ENCODE measurements at regions not wholly inside any gene's neighbourhood (a gene's known extent, or its start where the extent isn't known, plus 50 kb on each side); places are given as distances from the start of the nearest gene placed in this dataset.

DNA sequence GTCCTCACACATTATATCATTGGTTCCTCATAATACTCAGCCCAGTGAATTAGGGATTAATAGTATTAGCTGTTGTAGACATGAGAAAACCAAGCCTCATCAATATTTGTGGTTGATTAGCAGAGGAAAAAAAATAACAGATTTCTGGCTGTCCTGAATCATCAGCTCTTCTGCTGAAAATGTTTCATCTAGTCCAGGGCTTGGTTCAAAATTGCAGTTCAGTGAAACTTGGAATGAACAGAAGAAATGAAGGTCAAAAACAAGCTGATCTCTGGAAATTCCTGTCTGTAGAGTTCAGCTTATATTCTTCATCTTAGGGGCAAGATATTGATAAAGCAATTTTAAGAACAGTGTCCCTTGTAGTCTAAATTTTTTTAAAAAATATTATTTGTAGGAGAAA lies 361.1 kb upstream of the CCDC179 start:
- Histone ChIP-seq H3K36me3 (no peaks in the 10 kb centered on the region), H3K27me3 (no peaks in the 10 kb centered on the region), H3K9me3 (replicated peaks) (no peaks in the 10 kb centered on the region; the same call in 1 of the 2 replicates), H3K4me1 (no peaks in the 10 kb centered on the region), H3K27ac (no peak overlapping the region), H3K4me3 (no peak overlapping the region)
- DNase-seq: no peak

- Histone ChIP-seq H3K27ac (no peak overlapping the region), H3K27me3 (no peaks in the 10 kb centered on the region), H3K9me3 (replicated peaks) (no peaks in the 10 kb centered on the region), H3K4me3 (no peak overlapping the region), H3K36me3 (no peaks in the 10 kb centered on the region), H3K4me1 (no peaks in the 10 kb centered on the region)
- no peak for DNase-seq
These were observed 366.2 kb upstream of the CCDC179 start for GRCh38 chr11:23226331-23227077.

- Histone ChIP-seq H3K36me3 (no peaks in the 10 kb centered on the region), H3K4me3 (no peak overlapping the region), H3K4me1 (no peaks in the 10 kb centered on the region), H3K9me3 (replicated peaks) (no peaks in the 10 kb centered on the region), H3K27ac (no peak overlapping the region), H3K27me3 (no peaks in the 10 kb centered on the region)
- DNase-seq: no peak
These were observed 366.8 kb upstream of the CCDC179 start for GRCh38 chr11:23227078-23227445.

DNA sequence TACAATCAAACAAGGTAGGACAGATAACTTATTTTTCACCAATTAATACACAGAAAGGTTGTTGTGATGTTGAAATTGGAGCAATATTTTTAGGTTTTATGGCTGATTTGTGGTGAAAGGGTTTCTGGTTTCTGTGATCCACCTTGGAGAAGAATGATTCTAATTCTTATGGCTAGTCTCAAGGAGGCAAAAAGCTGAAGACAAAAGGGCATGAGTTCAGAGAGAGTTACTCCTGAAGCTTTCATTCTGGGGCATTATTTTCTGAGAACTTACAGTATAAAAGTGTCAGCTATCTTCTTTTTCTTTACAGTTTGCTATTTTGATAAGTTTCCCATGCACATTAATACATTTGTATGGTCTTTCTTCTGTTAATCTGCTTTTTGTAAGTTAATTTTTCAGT lies 372.4 kb upstream of the CCDC179 start:
- H3K36me3 ChIP-seq: no peaks in the 10 kb centered on the region
- H3K9me3 ChIP-seq (replicated peaks): no peaks in the 10 kb centered on the region
- no peak for DNase-seq
- peaks cover 3% of the 10 kb centered on the region for H3K4me1 ChIP-seq
- no peaks in the 10 kb centered on the region for H3K27me3 ChIP-seq
- no peak overlapping the region for H3K27ac ChIP-seq
- H3K4me3 ChIP-seq: no peak overlapping the region

DNA sequence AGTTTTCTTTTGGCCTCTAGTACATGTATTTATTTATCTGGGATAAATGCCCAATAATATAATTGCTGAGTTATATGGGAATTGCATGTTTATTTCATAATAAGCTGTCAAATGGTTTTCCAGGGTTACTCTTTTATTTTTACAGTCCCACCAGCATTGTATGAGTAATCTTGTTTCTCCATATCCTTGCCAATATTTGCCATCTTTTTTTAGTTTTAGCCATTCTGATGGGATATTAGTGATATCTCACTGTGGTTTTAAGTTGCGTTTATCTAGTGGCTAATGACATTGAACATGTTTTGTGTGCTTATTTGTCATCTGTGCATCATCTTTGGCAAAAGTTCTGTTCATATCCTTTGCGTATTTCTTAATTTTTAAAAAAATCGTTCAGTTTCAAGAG lies 372.8 kb upstream of the CCDC179 start:
- H3K27ac ChIP-seq: no peak overlapping the region
- no peaks in the 10 kb centered on the region for H3K27me3 ChIP-seq

DNA sequence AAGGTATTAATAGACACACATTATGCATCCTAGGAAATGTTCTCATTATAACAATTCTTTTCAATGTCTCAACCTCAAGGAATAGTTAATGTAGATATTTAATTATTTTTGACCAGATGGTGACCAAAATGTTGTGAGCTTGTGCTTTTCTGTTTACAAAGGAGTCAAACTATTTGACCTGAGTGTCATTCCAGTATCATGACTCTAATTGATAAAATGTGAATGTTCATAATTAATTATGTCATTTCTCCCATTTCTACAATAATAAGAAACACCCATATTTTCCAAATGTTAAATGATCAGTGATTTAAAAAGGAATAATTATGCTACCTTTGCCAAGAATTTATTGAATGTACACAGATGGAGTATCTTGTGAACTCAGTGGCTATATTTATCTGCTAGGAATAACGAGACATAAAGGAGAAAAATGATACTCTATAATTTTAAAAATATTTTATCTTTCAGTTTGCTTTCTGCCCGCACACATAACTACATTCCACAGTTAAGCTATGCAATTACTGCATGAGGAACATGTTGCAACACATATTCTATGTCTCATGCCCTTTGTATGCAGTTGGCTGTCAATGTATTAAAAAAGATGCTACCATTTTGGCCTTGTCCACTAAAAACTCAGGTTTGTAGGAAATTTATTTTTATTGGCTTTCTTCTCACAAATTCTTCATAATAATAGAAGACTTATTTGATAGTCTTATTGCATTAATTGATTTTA lies 376.7 kb upstream of the CCDC179 start:
- H3K27me3 ChIP-seq: no peaks in the 10 kb centered on the region
- H3K4me1 ChIP-seq: peaks cover 6% of the 10 kb centered on the region
- no peak overlapping the region for H3K27ac ChIP-seq
- H3K4me3 ChIP-seq: no peak overlapping the region
- no peaks in the 10 kb centered on the region for H3K36me3 ChIP-seq
- DNase-seq: no peak
- H3K9me3 ChIP-seq (replicated peaks): no peaks in the 10 kb centered on the region

More for the DNA sequence above, 372.8 kb upstream of the CCDC179 start:
- Histone ChIP-seq H3K9me3 (replicated peaks) (no peaks in the 10 kb centered on the region), H3K4me1 (peaks cover 6% of the 10 kb centered on the region), H3K4me3 (no peak overlapping the region), H3K36me3 (no peaks in the 10 kb centered on the region)
- no peak for DNase-seq

- H3K4me3 ChIP-seq: no peak overlapping the region
- DNase-seq: no peak
These were observed 392.2 kb upstream of the CCDC179 start for GRCh38 chr11:23252426-23252825.

DNA sequence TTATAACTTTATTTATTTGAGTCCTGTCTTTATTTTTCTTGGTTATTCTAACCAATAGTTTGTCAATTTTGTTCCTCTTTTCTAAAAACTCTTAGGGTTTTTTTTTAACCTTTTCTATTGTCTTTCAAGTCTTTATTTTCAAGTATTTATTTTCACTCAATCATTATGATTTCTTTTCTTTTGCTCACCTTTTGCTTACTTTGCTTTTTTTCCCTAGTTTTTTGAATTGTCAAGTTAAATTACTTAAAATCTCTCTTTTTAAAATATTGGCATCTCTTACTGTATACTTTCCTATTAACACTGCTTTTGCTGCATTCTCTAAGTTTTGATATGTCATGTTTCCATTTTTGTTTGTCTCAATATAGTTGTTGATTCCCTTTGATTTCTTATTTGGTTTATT lies 396.8 kb upstream of the CCDC179 start:
- H3K4me3 ChIP-seq: no peak overlapping the region
- H3K9me3 ChIP-seq (replicated peaks): no peaks in the 10 kb centered on the region
- H3K27me3 ChIP-seq: no peaks in the 10 kb centered on the region; the same call in 1 of the 2 replicates
- H3K27ac ChIP-seq: no peak overlapping the region
- no peak for DNase-seq
- no peaks in the 10 kb centered on the region for H3K36me3 ChIP-seq
- H3K4me1 ChIP-seq: peaks cover 4% of the 10 kb centered on the region; the same call in 1 of the 2 replicates

More at GRCh38 chr11:23252426-23252825, 392.2 kb upstream of the CCDC179 start:
- no peak overlapping the region for H3K27ac ChIP-seq
- H3K4me1 ChIP-seq: peaks cover 4% of the 10 kb centered on the region; the same call in 1 of the 2 replicates
- no peaks in the 10 kb centered on the region for H3K9me3 ChIP-seq (replicated peaks)
- H3K36me3 ChIP-seq: no peaks in the 10 kb centered on the region
- H3K27me3 ChIP-seq: no peaks in the 10 kb centered on the region; the same call in 1 of the 2 replicates

- H3K4me1 ChIP-seq: peaks cover 2% of the 10 kb centered on the region; the same call in 1 of the 2 replicates
These were observed 397.3 kb upstream of the CCDC179 start for GRCh38 chr11:23257556-23257955.

GRCh38 chr11:23263466-23263865 lies 403.2 kb upstream of the CCDC179 start:
- H3K4me3 ChIP-seq: no peak overlapping the region
- peak in 1 of 2 experiments; percentile 40 for DNase-seq
- H3K27ac ChIP-seq: peak overlapping the region; percentile 57
- no peaks in the 10 kb centered on the region for H3K27me3 ChIP-seq
- H3K36me3 ChIP-seq: no peaks in the 10 kb centered on the region
- no peaks in the 10 kb centered on the region for H3K9me3 ChIP-seq (replicated peaks)
- H3K4me1 ChIP-seq: peaks cover 15% of the 10 kb centered on the region

More at GRCh38 chr11:23257556-23257955, 397.3 kb upstream of the CCDC179 start:
- DNase-seq: no peak
- Histone ChIP-seq H3K4me3 (no peak overlapping the region), H3K27me3 (no peaks in the 10 kb centered on the region; the same call in 1 of the 2 replicates), H3K9me3 (replicated peaks) (no peaks in the 10 kb centered on the region), H3K27ac (no peak overlapping the region), H3K36me3 (no peaks in the 10 kb centered on the region)

DNA sequence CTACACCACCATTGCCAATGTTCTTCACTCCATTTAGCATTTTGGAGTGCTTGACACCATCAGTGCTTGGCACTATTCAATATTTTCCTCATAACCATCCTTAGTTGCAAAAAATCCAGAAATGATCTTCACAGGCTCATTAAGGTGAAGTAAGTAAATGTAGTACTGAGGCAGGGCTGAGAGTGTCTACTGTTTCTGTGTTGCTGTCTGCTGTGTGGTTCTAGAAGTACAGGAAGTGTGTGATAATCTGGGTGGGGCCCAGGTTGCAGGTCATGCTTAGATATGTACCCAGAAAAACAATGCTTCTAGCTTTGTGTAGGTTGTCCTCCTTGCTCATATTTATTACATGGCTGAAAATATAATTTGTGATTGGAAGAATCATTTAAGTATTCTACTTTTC lies 411.8 kb upstream of the CCDC179 start:
- H3K4me1 ChIP-seq: no peaks in the 10 kb centered on the region
- no peaks in the 10 kb centered on the region for H3K9me3 ChIP-seq (replicated peaks)
- no peak for DNase-seq
- H3K36me3 ChIP-seq: no peaks in the 10 kb centered on the region
- no peak overlapping the region for H3K27ac ChIP-seq
- no peaks in the 10 kb centered on the region for H3K27me3 ChIP-seq
- H3K4me3 ChIP-seq: no peak overlapping the region

DNA sequence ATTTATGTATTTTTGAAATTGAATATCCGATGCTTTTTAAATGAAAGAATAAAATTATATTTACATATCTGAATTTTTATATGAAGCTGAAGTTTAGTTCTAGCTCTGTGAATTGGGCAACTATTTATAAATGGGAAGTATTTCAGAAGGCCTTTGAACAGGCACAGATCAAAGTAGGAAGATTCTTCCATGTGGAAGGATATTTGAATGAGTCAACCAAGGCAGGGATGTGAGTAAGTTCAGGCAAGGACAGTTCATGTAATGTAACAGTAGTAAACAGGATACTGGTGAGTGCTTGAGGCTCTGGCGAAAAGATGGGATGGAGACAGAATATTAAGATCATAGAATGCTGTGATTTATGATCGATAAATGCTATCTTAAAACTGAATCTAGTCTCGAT lies 417.8 kb upstream of the CCDC179 start:
- H3K27ac ChIP-seq: no peak overlapping the region
- no peak for DNase-seq
- no peaks in the 10 kb centered on the region for H3K36me3 ChIP-seq

DNA sequence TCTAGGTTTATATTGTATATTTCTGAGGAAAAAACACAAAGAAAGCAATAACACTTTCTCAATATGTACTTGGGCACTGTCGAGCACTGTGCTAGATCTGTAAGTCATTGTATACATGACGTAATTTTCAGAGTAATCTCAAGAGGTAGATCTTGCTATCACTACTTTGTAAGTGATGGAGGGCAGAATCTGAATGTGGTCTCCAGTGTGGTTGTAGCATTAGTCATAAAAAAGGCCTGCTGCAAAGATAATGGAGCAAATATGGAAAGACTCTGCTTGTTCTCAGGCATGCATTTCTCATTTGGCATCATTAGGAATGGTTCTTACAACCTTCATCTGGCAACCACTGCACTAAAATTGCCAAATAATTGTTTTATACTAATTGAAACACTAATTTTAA lies 419.8 kb upstream of the CCDC179 start:
- DNase-seq: no peak
- H3K9me3 ChIP-seq (replicated peaks): no peaks in the 10 kb centered on the region
- H3K27me3 ChIP-seq: no peaks in the 10 kb centered on the region

More for the DNA sequence above, 417.8 kb upstream of the CCDC179 start:
- no peaks in the 10 kb centered on the region for H3K27me3 ChIP-seq
- H3K4me1 ChIP-seq: no peaks in the 10 kb centered on the region
- H3K9me3 ChIP-seq (replicated peaks): no peaks in the 10 kb centered on the region
- H3K4me3 ChIP-seq: no peak overlapping the region

GRCh38 chr11:23283666-23284065 lies 423.4 kb upstream of the CCDC179 start:
- H3K27ac ChIP-seq: no peak overlapping the region
- no peaks in the 10 kb centered on the region for H3K36me3 ChIP-seq
- H3K27me3 ChIP-seq: no peaks in the 10 kb centered on the region
- H3K4me3 ChIP-seq: no peak overlapping the region
- DNase-seq: no peak
- H3K9me3 ChIP-seq (replicated peaks): no peaks in the 10 kb centered on the region
- H3K4me1 ChIP-seq: peaks cover 9% of the 10 kb centered on the region; the same call in 1 of the 2 replicates

More for the DNA sequence above, 419.8 kb upstream of the CCDC179 start:
- Histone ChIP-seq H3K36me3 (no peaks in the 10 kb centered on the region), H3K27ac (no peak overlapping the region), H3K4me3 (no peak overlapping the region), H3K4me1 (0 out of 2 replicates have a peak, but pooled peaks cover 2% of the 10 kb centered on the region)

- no peak for DNase-seq
- no peaks in the 10 kb centered on the region for H3K9me3 ChIP-seq (replicated peaks)
- H3K4me1 ChIP-seq: peaks cover 9% of the 10 kb centered on the region; the same call in 1 of the 2 replicates
- no peak overlapping the region for H3K27ac ChIP-seq
- H3K36me3 ChIP-seq: no peaks in the 10 kb centered on the region
- H3K27me3 ChIP-seq: no peaks in the 10 kb centered on the region
- H3K4me3 ChIP-seq: no peak overlapping the region
These were observed 424.4 kb upstream of the CCDC179 start for GRCh38 chr11:23284631-23285030.
